Choroid plexus epithelial cell (primary cell): ENCODE measurements at regions not wholly inside any gene's neighbourhood (a gene's known extent, or its start where the extent isn't known, plus 50 kb on each side); places are given as distances from the start of the nearest gene placed in this dataset.

Source experiments
- DNase-seq: peaks from one replicate; pipeline ENCODE4 v3.0.0-alpha.2; 2010; ENCODE audit warnings: low read depth
- H3K4me3 ChIP-seq: 2 replicates; pipeline ENCODE4 v1.5.1; 2011; ENCODE audit warnings: low read depth, mild to moderate bottlenecking, control low read depth, low read length, moderate library complexity
- TF ChIP-seq, protein P1 (sequence below): conservative IDR thresholded peaks from 2 replicates; pipeline ENCODE4 v1.5.1; 2011; ENCODE audit warnings: low read depth, mild to moderate bottlenecking, control low read depth, inconsistent platforms, low read length, moderate library complexity

DNA sequence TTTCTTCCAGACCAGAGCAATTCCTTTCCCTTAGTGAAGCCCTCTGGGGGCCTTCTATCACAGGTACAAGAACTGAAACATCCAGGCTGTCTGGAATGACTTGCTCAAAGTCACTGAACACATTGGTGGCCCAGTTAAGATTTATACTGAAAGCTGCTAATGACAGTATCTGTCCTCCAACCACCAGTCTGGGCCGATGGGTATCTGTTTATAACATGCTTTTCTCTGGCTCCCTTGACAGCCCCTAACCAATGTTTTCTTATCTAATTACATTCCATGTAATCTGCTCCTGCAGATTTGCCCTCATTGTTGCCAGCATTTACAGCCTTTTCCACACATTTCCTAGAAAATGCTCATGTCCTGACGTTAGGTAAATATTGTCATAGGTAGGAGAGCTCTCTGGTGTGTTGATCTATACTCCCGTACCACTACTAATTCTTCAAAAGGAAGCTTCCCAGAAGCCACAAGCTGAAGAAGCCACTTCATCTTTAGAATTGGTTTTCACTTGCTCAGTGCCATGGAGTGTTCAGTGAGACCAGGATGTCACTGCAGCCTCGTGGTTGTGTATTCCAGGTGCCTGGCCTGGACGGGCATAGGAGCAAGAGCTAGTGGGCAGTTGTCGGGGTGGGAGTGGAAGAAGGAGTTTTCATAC lies 163.9 kb downstream of the TSEN15 start:
- no peak overlapping the region for H3K4me3 ChIP-seq
- TF ChIP-seq, protein P1, sequence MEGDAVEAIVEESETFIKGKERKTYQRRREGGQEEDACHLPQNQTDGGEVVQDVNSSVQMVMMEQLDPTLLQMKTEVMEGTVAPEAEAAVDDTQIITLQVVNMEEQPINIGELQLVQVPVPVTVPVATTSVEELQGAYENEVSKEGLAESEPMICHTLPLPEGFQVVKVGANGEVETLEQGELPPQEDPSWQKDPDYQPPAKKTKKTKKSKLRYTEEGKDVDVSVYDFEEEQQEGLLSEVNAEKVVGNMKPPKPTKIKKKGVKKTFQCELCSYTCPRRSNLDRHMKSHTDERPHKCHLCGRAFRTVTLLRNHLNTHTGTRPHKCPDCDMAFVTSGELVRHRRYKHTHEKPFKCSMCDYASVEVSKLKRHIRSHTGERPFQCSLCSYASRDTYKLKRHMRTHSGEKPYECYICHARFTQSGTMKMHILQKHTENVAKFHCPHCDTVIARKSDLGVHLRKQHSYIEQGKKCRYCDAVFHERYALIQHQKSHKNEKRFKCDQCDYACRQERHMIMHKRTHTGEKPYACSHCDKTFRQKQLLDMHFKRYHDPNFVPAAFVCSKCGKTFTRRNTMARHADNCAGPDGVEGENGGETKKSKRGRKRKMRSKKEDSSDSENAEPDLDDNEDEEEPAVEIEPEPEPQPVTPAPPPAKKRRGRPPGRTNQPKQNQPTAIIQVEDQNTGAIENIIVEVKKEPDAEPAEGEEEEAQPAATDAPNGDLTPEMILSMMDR, result no peak
- DNase-seq, result no peak

DNA sequence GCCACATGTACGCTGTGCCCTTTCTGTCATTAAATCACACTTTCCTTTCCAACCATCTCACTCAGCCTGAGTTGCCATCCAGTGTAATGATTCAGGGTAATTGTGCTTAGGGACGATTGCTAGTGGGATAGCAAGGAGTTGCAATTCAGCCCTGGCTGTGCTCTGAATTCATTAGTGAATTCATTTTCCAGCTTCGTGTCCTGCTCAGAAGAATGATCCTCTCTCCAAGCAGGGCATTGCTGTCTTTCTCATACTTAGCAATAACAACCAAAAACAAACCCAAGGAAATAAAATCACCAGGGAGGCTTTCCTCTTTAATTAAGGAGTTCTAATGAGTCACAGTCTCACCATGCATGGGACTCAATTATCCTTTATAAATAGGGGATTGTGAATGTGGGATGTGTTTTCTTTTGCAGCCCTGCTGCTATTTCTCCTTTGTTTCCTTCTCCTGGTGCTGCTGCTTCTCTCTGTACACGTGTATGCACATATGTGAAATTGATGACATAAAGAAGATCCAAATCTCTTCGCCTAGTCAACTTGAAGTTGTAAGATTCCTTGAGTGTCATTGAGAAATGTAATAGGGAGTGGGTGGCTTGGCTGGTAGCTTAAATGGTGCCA lies 167.0 kb downstream of the TSEN15 start:
- H3K4me3 ChIP-seq, result no peak overlapping the region
- DNase-seq, result no peak
- TF ChIP-seq, protein P1, result no peak

DNA sequence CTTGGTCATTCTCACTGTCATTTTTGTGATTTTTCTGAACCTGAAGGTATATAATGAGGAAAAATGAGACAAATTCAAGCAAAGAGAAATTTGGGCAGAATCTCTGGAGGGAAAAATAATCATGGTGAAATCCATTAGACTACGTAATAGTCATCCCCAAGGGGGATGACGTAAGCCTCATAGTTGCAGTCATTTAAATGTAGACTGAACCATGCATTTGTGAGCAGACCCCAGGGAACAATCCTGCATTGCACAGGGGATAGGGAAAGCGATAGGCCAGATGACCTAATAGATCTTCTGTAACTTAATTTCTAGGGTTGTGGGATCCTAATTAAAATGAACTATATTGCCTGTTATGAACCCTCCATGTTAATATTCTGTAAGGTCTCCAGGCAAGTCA lies 167.4 kb upstream of the C1orf21 start:
- H3K4me3 ChIP-seq, result no peak overlapping the region
- TF ChIP-seq, protein P1, result no peak
- no peak for DNase-seq

DNA sequence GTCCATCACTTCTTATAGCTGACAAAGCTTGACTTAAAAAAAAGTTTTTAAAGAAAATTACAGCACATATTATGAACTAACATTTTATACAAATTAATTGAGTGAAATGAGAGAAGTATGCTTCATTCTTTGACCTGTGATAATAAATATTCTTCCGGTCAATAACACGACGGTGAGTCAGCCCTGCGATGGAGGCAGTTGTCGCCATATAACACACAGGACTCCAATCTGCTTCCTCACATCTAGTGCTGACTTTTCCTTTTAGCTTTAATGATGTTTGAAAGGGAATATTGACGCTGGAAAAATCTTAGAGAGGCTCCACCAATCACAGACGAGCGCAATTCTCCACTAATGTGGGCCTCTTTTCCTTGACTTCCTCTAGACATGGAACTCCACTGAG lies 166.9 kb upstream of the C1orf21 start:
- TF ChIP-seq, protein P1, result no peak
- H3K4me3 ChIP-seq, result no peak overlapping the region

DNA sequence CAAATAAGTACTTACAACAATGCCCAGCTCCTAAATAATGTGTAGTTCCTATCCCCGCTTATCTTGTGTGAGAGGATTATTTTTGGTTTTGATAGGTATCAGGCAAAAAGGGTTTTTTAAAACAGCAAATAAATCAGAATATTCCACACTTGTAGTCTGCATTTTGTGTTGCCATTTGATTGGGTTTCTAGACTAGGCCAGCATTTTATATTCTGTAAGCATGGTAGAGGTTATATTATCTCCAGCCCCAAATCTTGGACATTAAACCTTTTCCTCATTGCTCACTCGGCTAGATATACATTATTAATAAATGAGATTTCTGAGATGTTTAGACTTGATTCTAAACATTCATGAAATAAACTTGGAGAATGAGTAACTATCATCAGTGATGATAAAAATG lies 165.7 kb upstream of the C1orf21 start:
- H3K4me3 ChIP-seq, result no peak overlapping the region
- no peak for DNase-seq
- TF ChIP-seq, protein P1, result no peak

More for the DNA sequence above, 166.9 kb upstream of the C1orf21 start:
- DNase-seq, result no peak

DNA sequence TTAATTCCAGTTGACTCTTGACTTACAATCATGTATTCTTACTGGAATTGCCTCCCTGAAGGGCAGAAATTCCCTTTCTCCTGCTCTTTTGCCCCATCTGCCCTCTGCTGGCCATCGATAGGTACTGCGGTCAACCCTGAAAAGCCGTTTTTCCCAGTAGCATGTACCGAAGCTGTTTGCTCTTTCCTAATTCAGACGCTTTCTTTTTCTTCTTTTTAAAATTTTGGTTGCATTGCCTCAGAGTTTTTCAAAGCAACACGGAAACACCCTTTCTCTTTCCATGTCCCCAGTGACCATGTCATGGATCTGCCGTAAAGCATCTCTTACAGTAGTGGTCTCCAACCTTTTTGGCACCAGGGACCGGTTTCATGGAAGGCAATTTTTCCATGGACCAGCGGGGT lies 164.2 kb upstream of the C1orf21 start:
- TF ChIP-seq, protein P1, result peak; percentile 96
- DNase-seq, result peak; percentile 65
- H3K4me3 ChIP-seq, result peak overlapping the region; percentile 9

DNA sequence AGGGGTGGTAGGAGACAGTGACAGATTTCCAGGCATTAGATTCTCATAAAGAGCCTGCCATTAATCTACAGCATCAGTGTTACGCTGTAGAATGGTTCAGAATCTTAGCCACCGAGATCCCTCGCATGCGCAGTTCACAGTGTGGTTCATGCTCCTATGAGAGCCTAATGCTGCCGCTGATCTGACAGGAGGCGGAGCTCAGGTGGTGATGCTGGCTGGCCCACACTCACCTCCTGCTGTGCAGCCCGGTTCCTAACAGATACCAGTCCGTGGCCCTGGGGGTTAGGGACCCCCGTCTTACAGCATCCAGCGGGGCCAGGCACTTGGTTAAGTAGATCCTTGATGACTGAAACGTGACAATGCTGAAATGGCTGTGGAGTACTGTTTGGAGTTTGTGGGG lies 163.6 kb upstream of the C1orf21 start:
- no peak for DNase-seq
- H3K4me3 ChIP-seq, result no peak overlapping the region

More for the DNA sequence above, 163.6 kb upstream of the C1orf21 start:
- TF ChIP-seq, protein P1, result no peak
